Panc1 (cell line): ENCODE measurements at regions not wholly inside any gene's neighbourhood (a gene's known extent, or its start where the extent isn't known, plus 50 kb on each side); places are given as distances from the start of the nearest gene placed in this dataset.

Experiments used
- ATAC-seq: fragments of 200-7000 bp; cut with Tn5 transposase; 2 replicates; pipeline ENCODE4 v1.9.1; 2020; ENCODE audit warnings: mild to moderate bottlenecking, moderate library complexity
- BruUV-seq: library from RNA; stranded (reverse); fragments of 400-500 nt; replicated peaks from 2 replicates; lab custom pipeline; 2021; lab: Mats Ljungman, UMichigan
- CTCF ChIA-PET: fragments of 300-600 bp; sonication (Branson Sonifier 250); formaldehyde crosslinking; loops from one replicate; lab custom pipeline; 2022; ENCODE audit warnings: antibody characterized with exemption; lab: Charles Lee
- POLR2A ChIA-PET: fragments of 300-600 bp; sonication (Branson Sonifier 250); formaldehyde crosslinking; loops from one replicate; lab custom pipeline; 2022; ENCODE audit warnings: antibody characterized with exemption; lab: Charles Lee
- DNase-seq: peaks from one replicate; pipeline ENCODE4 v3.0.0-alpha.2; 2010; ENCODE audit warnings: low read depth, low spot score
- H3K27ac ChIP-seq: 2 replicates; pipeline ENCODE4 v1.5.1; 2011; ENCODE audit warnings: mild to moderate bottlenecking, low read length, inconsistent platforms
- H3K27me3 ChIP-seq: fragments of 200-500 bp; sonication (Bioruptor generic); 2 replicates; pipeline ENCODE4 v1.6.0; 2014; ENCODE audit warnings: low read length, inconsistent platforms; ENCODE audit not compliant: control insufficient read depth, insufficient read depth
- H3K36me3 ChIP-seq: fragments of 200-500 bp; sonication (Bioruptor generic); 2 replicates; pipeline ENCODE4 v1.5.1; 2014; ENCODE audit warnings: inconsistent platforms, mild to moderate bottlenecking, low read length, moderate library complexity; ENCODE audit not compliant: control insufficient read depth, insufficient read depth
- H3K4me1 ChIP-seq: 2 replicates; pipeline ENCODE4 v1.5.1; 2011; ENCODE audit warnings: inconsistent platforms, mild to moderate bottlenecking, low read length, moderate library complexity; ENCODE audit not compliant: control insufficient read depth, insufficient read depth
- H3K4me3 ChIP-seq, 2 experiments: 2 replicates each; pipeline ENCODE4 v1.5.1; 2011 to 2012; ENCODE audit warnings: low read depth in 2 of 2, low read length in 2 of 2, mild to moderate bottlenecking in 2 of 2, inconsistent platforms in 1 of 2, moderate library complexity in 1 of 2
- H3K9me3 ChIP-seq: fragments of 200-500 bp; sonication (Bioruptor generic); 2 replicates; pipeline ENCODE4 v1.5.1; 2014; ENCODE audit warnings: low read depth, mild to moderate bottlenecking, inconsistent platforms, low read length, moderate library complexity; ENCODE audit not compliant: control insufficient read depth, insufficient read depth
- CTCF ChIP-seq: fragments of 450-650 bp; IDR thresholded peaks from 2 replicates; pipeline ENCODE4 v1.5.1; 2017; ENCODE audit warnings: mild to moderate bottlenecking
- POLR2AphosphoS5 ChIP-seq: IDR thresholded peaks from 2 replicates; pipeline ENCODE4 v1.6.1; 2012; ENCODE audit warnings: mild to moderate bottlenecking, low read depth, low read length, moderate library complexity
- REST ChIP-seq, 2 experiments: IDR thresholded peaks; 2 replicates each; pipeline ENCODE4 v1.6.1; 2011 to 2012; ENCODE audit warnings: low read depth in 2 of 2, control low read depth in 1 of 2, low read length in 1 of 2, mild to moderate bottlenecking in 1 of 2, moderate library complexity in 1 of 2; ENCODE audit not compliant: insufficient read depth in 1 of 2
- SIN3A ChIP-seq: IDR thresholded peaks from 2 replicates; pipeline ENCODE4 v1.6.1; 2012; ENCODE audit warnings: low read depth, mild to moderate bottlenecking, low read length, moderate library complexity, borderline replicate concordance; ENCODE audit not compliant: insufficient read depth
- TCF7L2 ChIP-seq: IDR thresholded peaks from 2 replicates; pipeline ENCODE4 v1.6.1; 2011; ENCODE audit warnings: mild to moderate bottlenecking, low read depth, low read length, inconsistent platforms
- in situ Hi-C: cut with HindIII; loops from 2 replicates; pipeline ENCODE4 v1.10.0; 2016; ENCODE audit warnings: low sequenced_read_pairs, low pct_unique_long_range_greater_than_20kb
- intact Hi-C: fragments of 100-400 bp; cut with micrococcal nuclease; formaldehyde crosslinking; loops from one replicate; pipeline ENCODE4 v1.10.0; 2022; ENCODE audit not compliant: unreplicated experiment

GRCh38 chr18:39341129-39341528 lies 1775.5 kb upstream of the CELF4 start:
- H3K4me1 ChIP-seq: no peaks in the 10 kb centered on the region
- in situ Hi-C loops: no loop called here
- CTCF ChIA-PET: no interaction called here
- no peak overlapping the region for H3K27ac ChIP-seq
- H3K9me3 ChIP-seq: no peaks in the 10 kb centered on the region
- H3K36me3 ChIP-seq: no peaks in the 10 kb centered on the region
- POLR2A ChIA-PET: no interaction called here
- no peaks in the 10 kb centered on the region for H3K27me3 ChIP-seq
- BruUV-seq: no TSS peak
- TF ChIP-seq POLR2AphosphoS5 (no peak), TCF7L2 (no peak), REST (IDR thresholded peaks at IDR 0.05; ENCODE audit: insufficient read depth in 1 of 2, low read depth in 2 of 2, low read length in 1 of 2) (no peak), SIN3A (no peak), CTCF (no peak)
- no peak overlapping the region for H3K4me3 ChIP-seq
- ATAC-seq: no peak
- intact Hi-C loops: no loop called here
- no peak for DNase-seq

- H3K9me3 ChIP-seq: no peaks in the 10 kb centered on the region
- no peaks in the 10 kb centered on the region for H3K36me3 ChIP-seq
- H3K27ac ChIP-seq: no peak overlapping the region
- H3K27me3 ChIP-seq: no peaks in the 10 kb centered on the region
- no TSS peak for BruUV-seq
- in situ Hi-C loops: no loop called here
- CTCF ChIA-PET: no interaction called here
- intact Hi-C loops: no loop called here
- TF ChIP-seq POLR2AphosphoS5 (no peak), REST (IDR thresholded peaks at IDR 0.05; ENCODE audit: insufficient read depth in 1 of 2, low read depth in 2 of 2, low read length in 1 of 2) (no peak), CTCF (no peak), SIN3A (no peak)
- POLR2A ChIA-PET: no interaction called here
- DNase-seq (no peak), ATAC-seq (no peak)
- no peaks in the 10 kb centered on the region for H3K4me1 ChIP-seq
- H3K4me3 ChIP-seq: no peak overlapping the region
These were observed 1774.8 kb upstream of the CELF4 start for GRCh38 chr18:39340418-39340817.
